Middle frontal gyrus (tissue), 1 donor: ENCODE measurements at regions not wholly inside any gene's neighbourhood (a gene's known extent, or its start where the extent isn't known, plus 50 kb on each side); places are given as distances from the start of the nearest gene placed in this dataset.
"Not testable (repeated sequence)": the region's sequence is repeated elsewhere in the genome, so short reads cannot be mapped to it uniquely, and the experiment has no call there.

Experiments
- DNase-seq: peaks from one replicate; pipeline ENCODE4 v3.0.0-alpha.2; 2015; ENCODE audit warnings: low spot score; ENCODE audit errors: extremely low spot score

GRCh38 chr5:57911438-57911837 lies 428.8 kb upstream of the ACTBL2 start:
- DNase-seq, result no peak

GRCh38 chr5:57906671-57907070 lies 424.1 kb upstream of the ACTBL2 start:
- DNase-seq, result no peak

GRCh38 chr5:57903458-57903857 lies 420.8 kb upstream of the ACTBL2 start:
- DNase-seq, result no peak

- DNase-seq, result no peak
Observed at GRCh38 chr5:57902095-57902494, 419.5 kb upstream of the ACTBL2 start.

GRCh38 chr5:57900381-57900944 lies 417.9 kb upstream of the ACTBL2 start:
- no peak for DNase-seq

- DNase-seq, result no peak
Observed at GRCh38 chr5:57896576-57896975, 414.0 kb upstream of the ACTBL2 start.

GRCh38 chr5:57895766-57896165 lies 413.2 kb upstream of the ACTBL2 start:
- no peak for DNase-seq

GRCh38 chr5:57893926-57894325 lies 411.3 kb upstream of the ACTBL2 start:
- DNase-seq, result no peak

GRCh38 chr5:57891443-57891842 lies 408.8 kb upstream of the ACTBL2 start:
- DNase-seq, result no peak

GRCh38 chr5:57889558-57889957 lies 406.9 kb upstream of the ACTBL2 start:
- DNase-seq, result no peak

- DNase-seq, result no peak
Observed at GRCh38 chr5:57887851-57888621, 405.4 kb upstream of the ACTBL2 start.

- no peak for DNase-seq
Observed at GRCh38 chr5:57884346-57885102, 401.9 kb upstream of the ACTBL2 start.

GRCh38 chr5:57880216-57880615 lies 397.6 kb upstream of the ACTBL2 start:
- DNase-seq, result no peak

GRCh38 chr5:57878301-57878722 lies 395.7 kb upstream of the ACTBL2 start:
- no peak for DNase-seq

GRCh38 chr5:57871496-57871895 lies 388.9 kb upstream of the ACTBL2 start:
- DNase-seq, result no peak

- DNase-seq, result not testable (repeated sequence)
Observed at GRCh38 chr5:57870267-57870666, 387.7 kb upstream of the ACTBL2 start.

GRCh38 chr5:57863661-57864060 lies 381.1 kb upstream of the ACTBL2 start:
- DNase-seq, result no peak

GRCh38 chr5:57862942-57863341 lies 380.3 kb upstream of the ACTBL2 start:
- DNase-seq, result no peak

GRCh38 chr5:57862471-57862911 lies 379.9 kb upstream of the ACTBL2 start:
- peak; percentile 70 for DNase-seq

GRCh38 chr5:57859626-57860025 lies 377.0 kb upstream of the ACTBL2 start:
- DNase-seq, result no peak

GRCh38 chr5:57858905-57859304 lies 376.3 kb upstream of the ACTBL2 start:
- DNase-seq, result no peak

GRCh38 chr5:57857696-57858095 lies 375.1 kb upstream of the ACTBL2 start:
- DNase-seq, result no peak
